HK-2 (cell line): ENCODE measurements at regions not wholly inside any gene's neighbourhood (a gene's known extent, or its start where the extent isn't known, plus 50 kb on each side); places are given as distances from the start of the nearest gene placed in this dataset.

Experiments
- DNase-seq: peaks from one replicate; pipeline ENCODE4 v3.0.0-alpha.2; 2018; ENCODE audit not compliant: unreplicated experiment

GRCh38 chr2:46850742-46851141 lies 64.9 kb downstream of the MCFD2 start:
- peak; percentile 70 for DNase-seq

GRCh38 chr2:46849721-46850556 lies 65.7 kb downstream of the MCFD2 start:
- no peak for DNase-seq

GRCh38 chr2:46849046-46849715 lies 66.4 kb downstream of the MCFD2 start:
- DNase-seq: no peak

GRCh38 chr2:46848447-46848846 lies 67.2 kb downstream of the MCFD2 start:
- no peak for DNase-seq

- no peak for DNase-seq
These were observed 67.7 kb downstream of the MCFD2 start for GRCh38 chr2:46847726-46848412.

GRCh38 chr2:46847185-46847710 lies 68.4 kb downstream of the MCFD2 start:
- DNase-seq: peak; percentile 84

GRCh38 chr2:46846536-46846935 lies 69.1 kb downstream of the MCFD2 start:
- no peak for DNase-seq

GRCh38 chr2:46845542-46846486 lies 69.8 kb downstream of the MCFD2 start:
- DNase-seq: no peak

- DNase-seq: no peak
These were observed 71.2 kb downstream of the MCFD2 start for GRCh38 chr2:46844443-46844842.

- DNase-seq: no peak
These were observed 71.6 kb downstream of the MCFD2 start for GRCh38 chr2:46844034-46844433.

GRCh38 chr2:46843316-46843715 lies 72.3 kb downstream of the MCFD2 start:
- DNase-seq: no peak

- no peak for DNase-seq
These were observed 72.7 kb downstream of the MCFD2 start for GRCh38 chr2:46842876-46843275.

GRCh38 chr2:46841621-46842020 lies 74.0 kb downstream of the MCFD2 start:
- DNase-seq: no peak

- DNase-seq: no peak
These were observed 76.6 kb downstream of the MCFD2 start for GRCh38 chr2:46839045-46839444.

GRCh38 chr2:46837704-46838103 lies 77.9 kb downstream of the MCFD2 start:
- DNase-seq: no peak

GRCh38 chr2:46837112-46837454 lies 78.5 kb downstream of the MCFD2 start:
- no peak for DNase-seq

GRCh38 chr2:46836295-46837111 lies 79.1 kb downstream of the MCFD2 start:
- peak; percentile 64 for DNase-seq

GRCh38 chr2:46835520-46835919 lies 80.1 kb downstream of the MCFD2 start:
- DNase-seq: no peak

- DNase-seq: no peak
These were observed 83.1 kb downstream of the MCFD2 start for GRCh38 chr2:46832543-46832942.

GRCh38 chr2:46831869-46832265 lies 83.7 kb downstream of the MCFD2 start:
- no peak for DNase-seq
